LNCAP (cell line): ENCODE measurements at regions not wholly inside any gene's neighbourhood (a gene's known extent, or its start where the extent isn't known, plus 50 kb on each side); places are given as distances from the start of the nearest gene placed in this dataset.

Source experiments
- TF ChIP-seq, protein P1 (sequence below): fragments of 450-650 bp; IDR thresholded peaks from 2 replicates; pipeline ENCODE4 v1.5.1; 2017; ENCODE audit warnings: mild to moderate bottlenecking

DNA sequence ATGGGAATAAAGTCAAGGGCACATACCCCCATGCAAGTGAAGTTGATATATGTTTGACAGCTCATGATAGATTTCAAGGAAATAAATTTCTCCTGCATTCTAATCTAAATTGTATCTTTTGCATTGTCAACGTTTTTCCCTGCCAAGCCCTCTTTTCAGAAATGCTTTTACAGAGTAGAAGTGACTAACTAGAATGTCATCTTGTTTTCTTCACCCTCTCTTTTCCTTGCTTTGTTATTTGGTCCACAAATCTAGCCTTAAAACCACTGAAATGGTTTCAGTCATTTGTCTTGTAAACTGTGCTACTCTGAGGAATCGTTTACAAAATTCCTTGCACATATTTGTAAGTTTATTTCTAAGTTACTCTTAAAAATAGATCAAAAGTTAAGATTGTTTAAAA lies 600.8 kb upstream of the CXADR start:
- TF ChIP-seq, protein P1, sequence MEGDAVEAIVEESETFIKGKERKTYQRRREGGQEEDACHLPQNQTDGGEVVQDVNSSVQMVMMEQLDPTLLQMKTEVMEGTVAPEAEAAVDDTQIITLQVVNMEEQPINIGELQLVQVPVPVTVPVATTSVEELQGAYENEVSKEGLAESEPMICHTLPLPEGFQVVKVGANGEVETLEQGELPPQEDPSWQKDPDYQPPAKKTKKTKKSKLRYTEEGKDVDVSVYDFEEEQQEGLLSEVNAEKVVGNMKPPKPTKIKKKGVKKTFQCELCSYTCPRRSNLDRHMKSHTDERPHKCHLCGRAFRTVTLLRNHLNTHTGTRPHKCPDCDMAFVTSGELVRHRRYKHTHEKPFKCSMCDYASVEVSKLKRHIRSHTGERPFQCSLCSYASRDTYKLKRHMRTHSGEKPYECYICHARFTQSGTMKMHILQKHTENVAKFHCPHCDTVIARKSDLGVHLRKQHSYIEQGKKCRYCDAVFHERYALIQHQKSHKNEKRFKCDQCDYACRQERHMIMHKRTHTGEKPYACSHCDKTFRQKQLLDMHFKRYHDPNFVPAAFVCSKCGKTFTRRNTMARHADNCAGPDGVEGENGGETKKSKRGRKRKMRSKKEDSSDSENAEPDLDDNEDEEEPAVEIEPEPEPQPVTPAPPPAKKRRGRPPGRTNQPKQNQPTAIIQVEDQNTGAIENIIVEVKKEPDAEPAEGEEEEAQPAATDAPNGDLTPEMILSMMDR, result no peak

DNA sequence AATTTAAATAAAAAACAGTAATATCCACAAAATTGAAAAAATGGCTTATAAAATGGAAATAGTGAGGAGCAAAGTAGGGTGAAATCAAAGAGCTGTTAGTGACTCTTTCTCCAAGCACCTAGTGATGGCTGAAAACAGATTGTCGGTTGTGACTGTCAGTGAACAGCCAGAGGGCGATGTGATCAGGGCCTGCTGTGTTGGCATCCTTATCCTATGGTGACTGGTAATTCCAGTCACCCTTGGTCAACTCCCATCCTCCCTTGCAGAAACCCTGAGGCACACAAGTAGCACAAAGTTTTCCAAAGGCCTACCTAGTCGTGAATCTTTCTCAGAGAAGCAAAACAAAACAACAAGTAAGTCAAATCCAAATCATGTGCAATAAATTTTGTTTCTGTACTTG lies 599.8 kb upstream of the CXADR start:
- TF ChIP-seq, protein P1, result peak; percentile 40; the same call in 1 of the 2 replicates

DNA sequence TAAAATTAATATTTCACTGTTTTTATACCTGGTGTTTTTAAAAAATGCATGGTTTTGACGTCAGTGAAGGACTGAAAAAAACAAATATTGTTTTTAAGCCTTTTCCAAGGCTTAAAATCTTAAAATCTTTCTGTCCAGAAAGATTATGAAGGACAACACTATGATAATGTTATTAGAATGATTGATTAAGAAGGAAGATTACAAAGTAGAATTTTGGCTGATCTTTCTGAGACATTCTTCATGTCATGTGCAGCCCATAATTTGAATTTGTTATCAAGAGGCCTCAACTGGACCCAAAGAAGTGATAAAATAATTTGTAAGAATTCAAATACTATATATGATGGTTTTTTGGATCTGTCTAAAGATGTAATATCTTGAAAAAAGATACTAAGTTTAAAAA lies 584.4 kb upstream of the CXADR start:
- TF ChIP-seq, protein P1, result no peak

DNA sequence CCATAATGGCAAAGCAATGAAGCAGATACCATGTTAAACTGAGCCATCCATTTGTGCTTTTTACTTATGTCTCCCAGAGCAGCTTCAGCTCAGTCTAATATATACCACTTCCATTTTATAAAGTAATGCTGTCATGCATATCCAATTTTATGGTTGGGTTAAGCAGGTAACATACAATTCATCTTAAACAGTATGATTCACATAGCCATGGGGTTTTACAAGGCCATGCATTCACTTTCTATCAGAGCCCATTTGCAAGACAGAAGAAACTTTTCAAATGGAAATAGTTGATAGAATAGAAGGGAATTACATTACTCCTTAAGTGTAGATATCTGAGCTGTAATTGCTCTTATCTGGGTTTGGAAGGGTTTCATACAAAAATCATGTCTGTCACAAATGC lies 580.5 kb upstream of the CXADR start:
- TF ChIP-seq, protein P1, result no peak

DNA sequence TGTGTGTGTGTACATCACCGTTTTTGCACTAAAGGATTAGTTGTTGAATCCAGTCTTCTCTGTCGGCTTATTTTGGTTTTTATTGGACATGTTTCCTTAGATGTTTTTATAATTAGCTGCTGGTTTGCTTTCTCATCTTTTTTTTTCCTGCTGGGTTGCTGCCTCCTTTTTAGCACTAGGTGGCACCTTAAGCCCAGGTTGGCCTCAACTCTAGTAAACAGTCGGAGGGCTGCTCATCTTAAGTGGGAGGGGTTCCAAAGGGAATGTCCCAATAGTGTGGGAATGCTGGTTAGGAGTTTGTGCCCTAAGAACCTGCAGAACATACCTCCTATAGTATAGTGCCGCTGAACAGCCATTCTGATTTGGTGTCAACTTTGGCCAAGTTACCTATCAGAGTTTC lies 570.1 kb upstream of the CXADR start:
- TF ChIP-seq, protein P1, result peak; percentile 76

DNA sequence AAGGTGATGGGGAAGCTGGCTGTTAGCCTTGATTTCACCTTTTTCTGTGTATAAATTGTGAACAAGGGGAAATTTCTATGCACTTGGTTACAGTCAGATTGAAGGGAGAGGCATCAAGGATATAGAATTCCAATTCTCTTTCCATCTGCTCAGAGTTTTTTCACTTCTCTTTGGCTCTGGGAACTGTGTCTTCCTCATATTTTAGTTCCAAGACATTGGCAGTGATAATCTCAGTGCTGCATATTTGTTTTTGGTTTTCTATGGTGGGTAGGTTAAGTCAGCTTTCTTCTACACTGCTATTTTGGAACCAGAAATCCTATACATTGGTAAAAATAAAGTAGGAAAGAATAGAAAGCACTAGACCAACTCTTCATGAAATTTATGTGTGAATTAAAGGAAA lies 569.6 kb upstream of the CXADR start:
- TF ChIP-seq, protein P1, result no peak

DNA sequence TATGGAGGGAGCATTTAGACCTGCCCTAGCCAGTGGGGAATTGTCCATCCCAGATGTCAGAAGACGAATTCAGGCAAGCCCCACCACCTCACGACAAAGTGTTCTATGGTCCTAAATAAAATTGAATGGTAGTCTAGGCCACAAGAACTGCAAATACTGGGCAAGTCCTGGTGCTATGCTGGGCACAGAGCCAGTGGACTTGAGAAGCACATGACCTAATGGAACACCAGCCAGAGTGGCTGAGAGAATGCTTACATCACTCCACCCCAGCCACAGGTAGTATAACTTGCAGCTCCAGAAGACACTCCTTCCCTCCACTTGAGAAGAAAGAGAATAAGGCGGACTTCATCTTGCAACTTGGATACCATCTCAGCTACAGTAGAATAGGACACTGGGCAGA lies 567.3 kb upstream of the CXADR start:
- TF ChIP-seq, protein P1, result no peak

DNA sequence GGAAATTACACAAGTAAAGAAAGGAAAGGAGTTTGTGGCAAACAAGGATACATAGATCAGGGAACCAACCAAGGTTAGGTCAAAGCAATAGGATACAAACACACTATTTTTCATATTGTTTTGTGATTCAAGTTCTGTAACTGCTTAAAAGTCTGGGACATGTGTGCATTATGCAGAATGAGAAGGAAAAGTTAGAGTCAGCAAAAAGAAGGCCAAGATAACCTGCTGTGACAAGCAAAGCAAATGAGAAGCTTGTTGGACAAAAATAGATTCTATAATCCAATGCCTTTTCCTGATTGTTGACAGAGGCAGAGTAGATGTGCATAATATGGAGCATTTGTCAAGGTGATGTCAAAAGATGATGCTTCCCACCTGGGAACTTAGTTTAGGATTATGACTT lies 556.0 kb upstream of the CXADR start:
- TF ChIP-seq, protein P1, result no peak
